IgD-negative memory B cell (primary cell): ENCODE measurements at regions not wholly inside any gene's neighbourhood (a gene's known extent, or its start where the extent isn't known, plus 50 kb on each side); places are given as distances from the start of the nearest gene placed in this dataset.
"Not testable (repeated sequence)": the region's sequence is repeated elsewhere in the genome, so short reads cannot be mapped to it uniquely, and the experiment has no call there.

Source experiments
- H3K27ac Mint-ChIP-seq, 3 donors: one replicate each; pipeline ENCODE4 v1.8.0; 2020 to 2022; ENCODE audit warnings: mild to moderate bottlenecking in 3 of 3, mixed read lengths in 3 of 3, moderate library complexity in 1 of 3
- H3K27me3 Mint-ChIP-seq: one replicate; pipeline ENCODE4 v1.8.0; 2021; ENCODE audit warnings: mixed read lengths
- H3K36me3 Mint-ChIP-seq: one replicate; pipeline ENCODE4 v1.8.0; 2020; ENCODE audit warnings: mild to moderate bottlenecking, mixed read lengths
- H3K4me1 Mint-ChIP-seq, 3 donors: one replicate each; pipeline ENCODE4 v1.8.0; 2020 to 2022; ENCODE audit warnings: mixed read lengths in 3 of 3, mild to moderate bottlenecking in 1 of 3
- H3K4me3 Mint-ChIP-seq, 4 donors: one replicate each; pipeline ENCODE4 v1.8.0; 2020 to 2022; ENCODE audit warnings: mild to moderate bottlenecking in 4 of 4, mixed read lengths in 4 of 4, moderate library complexity in 3 of 4
- H3K9me3 Mint-ChIP-seq, 3 donors: one replicate each; pipeline ENCODE4 v1.8.0; 2020 to 2021; ENCODE audit warnings: mixed read lengths in 3 of 3, mild to moderate bottlenecking in 1 of 3

DNA sequence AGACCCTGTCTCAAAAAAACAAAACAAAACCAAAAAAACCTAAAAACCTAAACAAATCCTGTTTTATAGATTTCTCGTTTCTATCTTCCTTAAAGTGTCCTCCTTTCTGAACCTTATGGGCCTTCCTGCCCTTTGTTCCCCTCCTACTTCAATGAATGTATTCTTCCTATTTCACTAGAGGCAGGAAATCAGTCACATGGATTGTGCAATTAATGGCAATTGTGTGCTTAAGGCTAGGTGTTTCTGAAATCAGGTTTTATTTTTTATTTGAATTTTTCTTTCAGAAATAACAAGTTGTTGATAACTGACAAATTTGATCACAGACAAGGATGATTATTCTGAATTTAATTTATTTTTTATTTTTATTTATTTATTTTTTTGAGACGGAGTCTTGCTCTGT is 220.6 kb upstream of the SEMA6A start:
- no peak overlapping the region for H3K27ac Mint-ChIP-seq
- H3K4me3 Mint-ChIP-seq: no peak overlapping the region
- H3K27me3 Mint-ChIP-seq: no peaks in the 10 kb centered on the region
- peaks cover 0 to 3% (median 0%) of the 10 kb centered on the region in 3 donors for H3K9me3 Mint-ChIP-seq
- no peaks in the 10 kb centered on the region for H3K36me3 Mint-ChIP-seq
- H3K4me1 Mint-ChIP-seq: no peaks in the 10 kb centered on the region

- no peaks in the 10 kb centered on the region for H3K36me3 Mint-ChIP-seq
- H3K27ac Mint-ChIP-seq: no peak overlapping the region
- H3K27me3 Mint-ChIP-seq: no peaks in the 10 kb centered on the region
- no peak overlapping the region for H3K4me3 Mint-ChIP-seq
- peaks cover 3 to 8% (median 4%) of the 10 kb centered on the region in 3 donors for H3K9me3 Mint-ChIP-seq
- no peaks in the 10 kb centered on the region for H3K4me1 Mint-ChIP-seq
Measured at GRCh38 chr5:116789522-116789921, 214.9 kb upstream of the SEMA6A start.

DNA sequence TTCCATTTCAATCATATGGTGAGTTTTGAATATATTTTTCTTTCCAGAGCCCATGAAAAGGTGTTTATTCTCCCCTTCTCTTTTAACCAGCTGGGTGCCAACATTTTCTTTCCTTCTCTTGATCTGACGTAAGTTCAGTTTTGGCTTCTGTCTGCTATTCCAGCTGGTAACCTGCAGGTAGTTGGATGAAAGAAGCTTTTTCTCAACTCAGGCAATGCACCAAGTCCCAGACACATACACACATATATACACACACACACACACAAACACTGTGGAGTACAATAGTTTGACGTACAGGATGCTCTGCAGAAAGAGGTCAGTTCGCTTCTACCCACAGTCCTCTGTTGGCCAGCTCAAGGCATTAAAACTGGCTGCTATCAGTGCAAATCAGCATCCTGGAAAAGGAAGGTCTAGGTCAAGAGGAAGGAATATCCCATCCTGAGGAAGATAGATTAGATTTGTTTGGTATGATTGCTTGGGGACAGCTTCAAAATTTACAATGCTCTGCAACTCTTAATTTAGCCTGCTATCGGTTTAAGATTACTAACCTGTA is 214.3 kb upstream of the SEMA6A start:
- H3K4me3 Mint-ChIP-seq: no peak overlapping the region
- H3K27ac Mint-ChIP-seq: no peak overlapping the region
- H3K9me3 Mint-ChIP-seq: peaks cover 3 to 8% (median 4%) of the 10 kb centered on the region in 3 donors
- no peaks in the 10 kb centered on the region for H3K36me3 Mint-ChIP-seq
- H3K27me3 Mint-ChIP-seq: no peaks in the 10 kb centered on the region
- H3K4me1 Mint-ChIP-seq: no peaks in the 10 kb centered on the region

DNA sequence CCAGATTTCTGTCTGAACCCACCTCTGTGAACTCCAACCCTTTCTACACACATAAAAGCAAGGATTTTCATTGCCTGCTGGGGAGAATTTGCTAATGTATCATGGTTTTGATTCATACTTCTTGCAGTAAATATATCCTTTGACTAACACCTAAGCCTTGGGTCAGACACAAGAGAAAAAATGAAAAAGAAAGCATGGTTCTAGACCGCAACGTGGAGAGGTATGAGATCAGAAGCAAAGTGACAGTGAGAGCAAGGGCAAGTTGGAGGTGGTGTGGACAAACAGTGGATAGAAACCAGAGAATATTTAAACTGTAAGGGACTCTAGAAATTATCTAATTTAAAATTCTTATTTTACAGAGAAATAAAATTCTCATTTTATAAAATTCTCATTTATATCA is 212.9 kb upstream of the SEMA6A start:
- H3K36me3 Mint-ChIP-seq: no peaks in the 10 kb centered on the region
- no peak overlapping the region for H3K4me3 Mint-ChIP-seq
- H3K4me1 Mint-ChIP-seq: no peaks in the 10 kb centered on the region
- H3K27me3 Mint-ChIP-seq: no peaks in the 10 kb centered on the region
- H3K9me3 Mint-ChIP-seq: peaks cover 4 to 12% (median 5%) of the 10 kb centered on the region in 3 donors
- H3K27ac Mint-ChIP-seq: peak overlapping the region in 1 of 3 donors; percentile 41

- H3K4me1 Mint-ChIP-seq: no peaks in the 10 kb centered on the region
- H3K4me3 Mint-ChIP-seq: no peak overlapping the region
- no peaks in the 10 kb centered on the region for H3K27me3 Mint-ChIP-seq
- no peaks in the 10 kb centered on the region for H3K36me3 Mint-ChIP-seq
- H3K9me3 Mint-ChIP-seq: peaks cover 4 to 12% (median 11%) of the 10 kb centered on the region in 3 donors
- H3K27ac Mint-ChIP-seq: no peak overlapping the region
Measured at GRCh38 chr5:116785106-116785505, 210.5 kb upstream of the SEMA6A start.

- H3K4me3 Mint-ChIP-seq: no peak overlapping the region
- no peaks in the 10 kb centered on the region for H3K36me3 Mint-ChIP-seq
- H3K27me3 Mint-ChIP-seq: no peaks in the 10 kb centered on the region
- no peaks in the 10 kb centered on the region for H3K4me1 Mint-ChIP-seq
- peaks cover 2 to 9% (median 3%) of the 10 kb centered on the region in 3 donors for H3K9me3 Mint-ChIP-seq
- H3K27ac Mint-ChIP-seq: no peak overlapping the region
Measured at GRCh38 chr5:116779846-116780245, 205.2 kb upstream of the SEMA6A start.

DNA sequence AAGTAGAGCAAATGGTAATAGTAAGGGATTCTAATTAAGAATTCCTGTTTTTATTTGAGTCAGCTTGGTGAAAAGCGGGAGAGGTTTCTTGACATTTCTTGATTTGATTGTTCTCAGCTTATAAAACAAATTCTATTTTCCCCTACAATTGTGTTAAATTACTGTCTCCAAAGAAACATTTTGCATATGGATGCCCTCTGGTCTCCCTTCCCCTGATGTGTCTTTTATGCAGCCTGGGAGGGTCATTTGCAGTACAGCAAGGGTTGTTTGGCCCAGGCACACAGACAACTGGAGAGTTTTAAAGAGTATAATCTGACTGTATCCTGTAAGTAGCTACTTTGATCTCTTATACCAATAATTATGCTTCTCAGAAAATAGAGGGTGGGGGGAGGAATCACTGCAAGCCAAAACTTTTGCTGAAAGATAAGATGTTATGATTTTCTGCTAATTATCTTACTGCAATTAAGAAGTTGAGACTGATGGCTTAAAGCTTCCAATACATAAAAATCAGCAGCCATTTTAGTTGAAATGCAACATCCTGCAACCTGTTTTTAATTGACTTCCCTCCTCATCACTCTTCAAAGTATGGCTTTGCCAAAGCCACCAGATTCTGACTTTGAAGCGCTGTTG is 204.1 kb upstream of the SEMA6A start:
- Mint-ChIP-seq H3K27me3 (no peaks in the 10 kb centered on the region), H3K4me1 (no peaks in the 10 kb centered on the region), H3K4me3 (no peak overlapping the region), H3K36me3 (no peaks in the 10 kb centered on the region), H3K9me3 (peaks cover 2 to 9% (median 2%) of the 10 kb centered on the region in 3 donors), H3K27ac (no peak overlapping the region)

GRCh38 chr5:116778032-116778431 is 203.4 kb upstream of the SEMA6A start:
- H3K4me1 Mint-ChIP-seq: no peaks in the 10 kb centered on the region
- H3K4me3 Mint-ChIP-seq: no peak overlapping the region
- no peak overlapping the region for H3K27ac Mint-ChIP-seq
- H3K27me3 Mint-ChIP-seq: no peaks in the 10 kb centered on the region
- H3K9me3 Mint-ChIP-seq: peaks cover 0 to 7% (median 0%) of the 10 kb centered on the region in 3 donors
- no peaks in the 10 kb centered on the region for H3K36me3 Mint-ChIP-seq

DNA sequence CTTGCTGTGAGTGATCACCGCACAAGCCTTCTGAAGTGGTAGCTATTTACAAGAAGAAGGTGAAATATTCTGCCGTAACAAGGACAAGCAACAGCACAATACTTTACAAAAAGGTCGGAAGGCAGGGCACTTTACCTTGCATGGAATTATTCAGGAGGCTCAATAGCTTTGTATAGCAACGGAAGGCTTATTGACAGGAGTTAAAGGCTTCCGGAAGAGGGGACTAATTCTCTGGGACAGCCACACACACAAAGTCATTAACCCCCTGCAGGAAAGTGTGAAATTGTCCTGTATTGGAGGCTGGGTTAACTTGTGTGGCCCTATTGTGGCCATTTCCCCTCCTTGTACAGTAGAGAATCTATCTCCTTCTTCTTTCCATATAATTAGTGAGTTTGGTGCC is 199.3 kb upstream of the SEMA6A start:
- H3K9me3 Mint-ChIP-seq: no peaks in the 10 kb centered on the region
- no peaks in the 10 kb centered on the region for H3K36me3 Mint-ChIP-seq
- H3K4me3 Mint-ChIP-seq: no peak overlapping the region
- H3K27me3 Mint-ChIP-seq: no peaks in the 10 kb centered on the region
- H3K4me1 Mint-ChIP-seq: no peaks in the 10 kb centered on the region
- H3K27ac Mint-ChIP-seq: no peak overlapping the region

DNA sequence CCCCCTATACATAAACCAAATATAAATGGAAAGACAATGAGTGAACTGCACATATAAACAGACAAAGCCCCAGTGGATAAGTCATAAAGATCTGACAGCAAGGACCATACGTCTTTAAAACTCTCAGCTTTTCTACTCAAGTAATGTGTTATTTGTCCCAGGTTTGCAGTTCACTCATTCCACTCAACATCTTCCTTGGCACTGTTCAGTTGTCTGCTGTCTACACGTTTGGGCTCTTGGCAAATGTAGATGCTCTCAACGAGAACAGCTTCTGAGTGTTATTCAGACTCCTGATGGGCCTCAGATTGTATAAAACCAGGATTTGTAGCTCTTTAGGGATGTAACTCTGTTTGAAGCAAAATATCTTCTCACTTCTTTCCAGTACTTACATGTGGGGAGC is 198.2 kb upstream of the SEMA6A start:
- H3K9me3 Mint-ChIP-seq: no peaks in the 10 kb centered on the region
- no peak overlapping the region for H3K4me3 Mint-ChIP-seq
- H3K4me1 Mint-ChIP-seq: no peaks in the 10 kb centered on the region
- no peaks in the 10 kb centered on the region for H3K36me3 Mint-ChIP-seq
- no peaks in the 10 kb centered on the region for H3K27me3 Mint-ChIP-seq
- H3K27ac Mint-ChIP-seq: no peak overlapping the region

DNA sequence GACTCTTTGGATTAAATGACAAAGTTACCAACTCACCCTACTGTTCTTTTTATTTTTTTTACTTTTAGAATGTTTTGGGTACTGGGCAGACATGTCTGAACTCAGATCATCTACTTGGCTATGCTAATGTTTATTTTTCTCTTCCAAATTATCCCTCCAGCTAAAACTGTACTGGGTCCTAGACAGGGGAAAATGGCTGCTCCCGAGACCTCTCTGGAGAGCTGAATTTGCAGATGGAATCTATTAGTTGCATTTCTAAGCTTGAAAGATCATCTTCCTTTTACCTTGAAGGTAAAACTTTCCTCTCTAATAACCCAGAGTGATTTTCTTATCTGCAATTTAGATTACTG is 197.5 kb upstream of the SEMA6A start:
- no peaks in the 10 kb centered on the region for H3K36me3 Mint-ChIP-seq

DNA sequence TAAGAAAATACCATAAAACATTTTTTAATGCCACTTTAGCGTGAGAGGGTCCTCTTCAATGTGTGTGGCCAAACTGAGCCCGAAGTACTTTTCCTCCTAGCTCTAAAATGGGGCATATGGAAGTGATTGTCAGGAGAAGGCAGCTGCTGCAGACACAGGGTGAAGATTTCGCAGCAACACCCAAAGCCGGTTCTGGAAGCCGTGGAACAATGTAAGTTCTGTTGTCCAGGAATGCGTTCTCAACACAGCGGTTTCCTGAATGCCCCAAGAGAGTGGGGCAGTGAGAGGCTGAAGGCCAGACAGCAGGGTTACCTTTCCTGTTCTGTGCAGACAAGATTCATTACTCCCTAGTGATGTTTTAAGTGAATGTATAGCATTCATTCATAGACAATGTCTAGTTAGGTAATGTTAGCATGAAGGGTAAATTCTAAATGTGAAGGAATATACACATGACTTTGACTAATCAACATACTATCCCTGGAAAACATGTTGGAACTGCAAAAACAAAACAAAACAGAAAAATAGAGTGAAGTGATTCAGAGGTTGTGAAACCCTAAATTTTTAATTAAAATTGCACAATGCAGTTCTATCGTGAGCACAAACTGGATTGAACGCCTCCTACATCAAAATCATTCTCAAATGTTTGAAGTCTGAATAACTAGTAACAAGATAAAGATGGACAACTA is 197.0 kb upstream of the SEMA6A start:
- Mint-ChIP-seq H3K4me1 (no peaks in the 10 kb centered on the region), H3K27ac (no peak overlapping the region), H3K27me3 (no peaks in the 10 kb centered on the region), H3K4me3 (no peak overlapping the region), H3K9me3 (no peaks in the 10 kb centered on the region), H3K36me3 (no peaks in the 10 kb centered on the region)

More for the DNA sequence above, 197.5 kb upstream of the SEMA6A start:
- Mint-ChIP-seq H3K27me3 (no peaks in the 10 kb centered on the region), H3K27ac (no peak overlapping the region), H3K4me3 (no peak overlapping the region), H3K4me1 (no peaks in the 10 kb centered on the region), H3K9me3 (no peaks in the 10 kb centered on the region)

DNA sequence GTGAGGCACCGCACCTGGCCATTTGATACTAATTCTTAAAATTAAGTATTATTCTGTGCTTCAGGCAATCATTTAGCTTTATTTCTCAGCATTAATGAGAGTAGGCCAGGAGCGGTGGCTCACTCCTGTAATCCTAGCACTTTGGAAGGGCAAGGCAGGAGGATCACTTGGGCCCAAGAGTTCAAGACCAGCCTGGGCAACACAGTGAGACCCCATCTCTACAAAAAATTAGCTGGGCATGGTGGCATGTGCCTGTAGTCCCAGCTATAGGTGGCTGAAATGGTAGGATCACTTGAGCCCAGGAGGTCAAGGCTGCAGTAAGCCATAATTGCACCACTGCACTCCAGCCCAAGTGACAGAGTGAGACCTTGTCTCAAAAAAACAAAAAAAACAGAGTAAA is 195.3 kb upstream of the SEMA6A start:
- H3K9me3 Mint-ChIP-seq, H3K36me3 Mint-ChIP-seq, H3K27ac Mint-ChIP-seq, H3K4me1 Mint-ChIP-seq, H3K4me3 Mint-ChIP-seq, H3K27me3 Mint-ChIP-seq: not testable (repeated sequence)

GRCh38 chr5:116769470-116769869 is 194.8 kb upstream of the SEMA6A start:
- no peaks in the 10 kb centered on the region for H3K36me3 Mint-ChIP-seq
- H3K9me3 Mint-ChIP-seq: no peaks in the 10 kb centered on the region
- no peak overlapping the region for H3K27ac Mint-ChIP-seq
- peaks cover 0 to 1% (median 0%) of the 10 kb centered on the region in 3 donors for H3K4me1 Mint-ChIP-seq
- H3K27me3 Mint-ChIP-seq: peaks cover 1% of the 10 kb centered on the region
- no peak overlapping the region for H3K4me3 Mint-ChIP-seq

GRCh38 chr5:116766470-116766947 is 191.9 kb upstream of the SEMA6A start:
- H3K9me3 Mint-ChIP-seq: no peaks in the 10 kb centered on the region
- H3K4me1 Mint-ChIP-seq: peaks cover 0 to 6% (median 0%) of the 10 kb centered on the region in 3 donors

DNA sequence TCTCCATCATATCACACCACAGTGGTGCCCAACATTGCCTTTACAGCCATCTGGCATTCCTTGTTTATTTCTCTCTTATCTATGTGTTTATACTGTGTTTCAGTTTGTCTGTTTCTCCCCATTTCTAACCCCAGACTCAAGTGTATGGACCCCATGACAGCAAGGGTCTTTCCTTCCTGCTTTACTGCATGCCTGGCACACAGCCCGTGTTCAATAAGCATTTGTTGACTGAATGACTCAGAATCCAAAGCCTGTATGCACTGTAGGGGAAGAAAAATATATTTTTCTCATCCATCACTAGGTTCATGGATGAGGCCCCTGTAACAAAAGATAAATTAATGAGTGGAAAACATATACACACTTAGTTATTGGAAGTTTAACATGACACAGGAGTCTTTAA is 190.8 kb upstream of the SEMA6A start:
- H3K4me1 Mint-ChIP-seq: peaks cover 0 to 6% (median 0%) of the 10 kb centered on the region in 3 donors
- no peaks in the 10 kb centered on the region for H3K9me3 Mint-ChIP-seq
- peaks cover 1% of the 10 kb centered on the region for H3K27me3 Mint-ChIP-seq
- H3K27ac Mint-ChIP-seq: no peak overlapping the region
- H3K36me3 Mint-ChIP-seq: no peaks in the 10 kb centered on the region
- H3K4me3 Mint-ChIP-seq: no peak overlapping the region

More at GRCh38 chr5:116766470-116766947, 191.9 kb upstream of the SEMA6A start:
- H3K36me3 Mint-ChIP-seq: no peaks in the 10 kb centered on the region
- peaks cover 1% of the 10 kb centered on the region for H3K27me3 Mint-ChIP-seq
- H3K4me3 Mint-ChIP-seq: no peak overlapping the region
- no peak overlapping the region for H3K27ac Mint-ChIP-seq
